K562 (cell line): ENCODE measurements at regions not wholly inside any gene's neighbourhood (a gene's known extent, or its start where the extent isn't known, plus 50 kb on each side); places are given as distances from the start of the nearest gene placed in this dataset.

ENCODE experiments used
- ATAC-seq: fragments of 200-7000 bp; cut with Tn5 transposase; 3 replicates; pipeline ENCODE4 v1.9.1; 2020; ENCODE audit warnings: moderate library complexity
- BruUV-seq: library from RNA; stranded (reverse); fragments of 400-500 nt; replicated peaks from 2 replicates; lab custom pipeline; 2021; lab: Mats Ljungman, UMichigan
- CTCF ChIA-PET: fragments of 300-600 bp; formaldehyde crosslinking; extraction: SDS; loops from one replicate; lab custom pipeline; 2021; ENCODE audit warnings: low intra/inter-chr PET ratio; lab: Yijun Ruan, JAX
- POLR2A ChIA-PET: fragments of 300-600, 350-650 bp; sonication (Branson Sonifier 250); formaldehyde crosslinking; extraction: SDS; loops from one replicate; lab custom pipeline; 2021; ENCODE audit warnings: antibody characterized with exemption, inconsistent platforms; lab: Yijun Ruan, JAX
- DNase-seq, 4 experiments: peaks; one replicate each; pipeline versions ENCODE4 v3.0.0 to v3.0.0-alpha.2; 2011 to 2018; ENCODE audit warnings: low spot score in 3 of 4, mixed read lengths in 3 of 4; ENCODE audit errors: extremely low read depth in 1 of 4
- FAIRE-seq: peaks from 2 replicates; lab custom pipeline; 2011; peaks lifted over from hg19 to GRCh38; lab: Jason Lieb, UNC
- H2AFZ ChIP-seq: 2 replicates; pipeline ENCODE4 v1.6.0; 2011; ENCODE audit warnings: low read depth, low read length, control low read depth, inconsistent platforms
- H3K27ac ChIP-seq: fragments of 200-600 bp; 3 replicates; pipeline ENCODE4 v1.8.0; 2011; ENCODE audit warnings: low read depth, mild to moderate bottlenecking, control low read depth, inconsistent platforms, low read length, moderate library complexity, mixed read lengths; ENCODE audit errors: extremely low read depth
- H3K27me3 ChIP-seq, 2 experiments: fragments of 300-600 bp in 1 of 2; 2 replicates in 1 of 2; 3 replicates in 1 of 2; pipeline versions ENCODE4 v1.6.0 to v1.8.0; 2011; ENCODE audit warnings: inconsistent platforms in 2 of 2, low read length in 2 of 2, mild to moderate bottlenecking in 1 of 2, mixed read lengths in 1 of 2, moderate library complexity in 1 of 2; ENCODE audit not compliant: control insufficient read depth in 2 of 2, insufficient read depth in 2 of 2
- H3K36me3 ChIP-seq: fragments of 300-600 bp; 3 replicates; pipeline ENCODE4 v1.8.0; 2011; ENCODE audit warnings: mild to moderate bottlenecking, low read length, inconsistent platforms; ENCODE audit not compliant: control insufficient read depth, insufficient read depth
- H3K4me1 ChIP-seq, 2 experiments: fragments of 200-600 bp in 1 of 2; replicated peaks in 1 of 2; 2 replicates in 1 of 2; 3 replicates in 1 of 2; pipeline versions ENCODE4 v1.5.1 to v1.8.0; 2011; ENCODE audit warnings: inconsistent platforms in 2 of 2, low read length in 2 of 2, mild to moderate bottlenecking in 1 of 2, mixed read lengths in 1 of 2, moderate library complexity in 1 of 2; ENCODE audit not compliant: control insufficient read depth in 2 of 2, insufficient read depth in 2 of 2
- H3K4me2 ChIP-seq: 2 replicates; pipeline ENCODE4 v1.6.1; 2011; ENCODE audit warnings: low read length, control low read depth, inconsistent platforms, mixed read lengths; ENCODE audit not compliant: insufficient read depth
- H3K4me3 ChIP-seq: fragments of 200-600 bp; sonication (generic), shearing (Covaris generic); 2 replicates; pipeline ENCODE4 v1.5.1; 2016; ENCODE audit warnings: control low read depth, inconsistent platforms
- H3K79me2 ChIP-seq: fragments of 200-600 bp; 3 replicates; pipeline ENCODE4 v1.8.0; 2011; ENCODE audit warnings: low read length, inconsistent platforms; ENCODE audit not compliant: control insufficient read depth, insufficient read depth
- H3K9ac ChIP-seq, 2 experiments: 2 replicates each; pipeline versions ENCODE4 v1.6.0 to v1.6.1; 2011; ENCODE audit warnings: low read depth in 2 of 2, low read length in 2 of 2, control low read depth in 1 of 2, inconsistent platforms in 1 of 2, mild to moderate bottlenecking in 1 of 2, mixed read lengths in 1 of 2; ENCODE audit not compliant: insufficient read depth in 1 of 2
- H3K9me1 ChIP-seq: one replicate; pipeline ENCODE4 v1.6.0; 2011; ENCODE audit warnings: inconsistent platforms, mild to moderate bottlenecking, low read length, moderate library complexity; ENCODE audit not compliant: control insufficient read depth, insufficient read depth
- H3K9me3 ChIP-seq: replicated peaks from 2 replicates; pipeline ENCODE4 v1.5.1; 2011; ENCODE audit warnings: low read depth, low read length, inconsistent platforms; ENCODE audit not compliant: control insufficient read depth, insufficient read depth
- H4K20me1 ChIP-seq: replicated peaks from 2 replicates; pipeline ENCODE4 v1.6.1; 2011; ENCODE audit warnings: low read length, inconsistent platforms, mixed read lengths; ENCODE audit not compliant: control insufficient read depth, insufficient read depth
- ARHGAP35 ChIP-seq: fragments of 450-650 bp; IDR thresholded peaks from 2 replicates; pipeline ENCODE4 v1.6.1; 2018; ENCODE audit not compliant: partially characterized antibody
- CTCFL ChIP-seq: IDR thresholded peaks from 2 replicates; pipeline ENCODE4 v1.6.1; 2011; ENCODE audit warnings: borderline replicate concordance, low read depth, mild to moderate bottlenecking, moderate library complexity, low read length; ENCODE audit not compliant: insufficient read depth, poor library complexity, severe bottlenecking
- ETV1 ChIP-seq: fragments of 450-650 bp; conservative IDR thresholded peaks from 2 replicates; pipeline ENCODE4 v1.6.1; 2016; ENCODE audit warnings: missing genetic modification characterization, control low read depth, low read depth, missing compliant biosample characterization
- HCFC1 ChIP-seq: IDR thresholded peaks from 2 replicates; pipeline ENCODE4 v1.6.1; 2012; ENCODE audit warnings: low read depth, low read length, improper control_type of control experiment
- HDAC1 ChIP-seq, 2 experiments: fragments of 450-650 bp; IDR thresholded peaks; 2 replicates each; pipeline ENCODE4 v1.6.1; 2016 to 2017; ENCODE audit warnings: inconsistent platforms in 1 of 2, mild to moderate bottlenecking in 1 of 2, moderate library complexity in 1 of 2
- HDAC2 ChIP-seq: fragments of 450-650 bp; IDR thresholded peaks from 2 replicates; pipeline ENCODE4 v1.6.1; 2016; ENCODE audit warnings: mild to moderate bottlenecking
- HOXB6 ChIP-seq: fragments of 250-450 bp; sonication (Bioruptor Pico); IDR thresholded peaks from 2 replicates; pipeline ENCODE4 v1.5.1; 2022; ENCODE audit warnings: mild to moderate bottlenecking, borderline replicate concordance
- KDM5B ChIP-seq: fragments of 200-600 bp; sonication (generic); IDR thresholded peaks from 2 replicates; pipeline ENCODE4 v1.6.1; 2012; ENCODE audit warnings: low read depth, mild to moderate bottlenecking, moderate library complexity, low read length, control low read depth, inconsistent platforms; ENCODE audit not compliant: insufficient replicate concordance
- PML ChIP-seq: IDR thresholded peaks from 2 replicates; pipeline ENCODE4 v1.6.1; 2012; ENCODE audit warnings: low read length, inconsistent platforms
- PYGO2 ChIP-seq: fragments of 450-650 bp; IDR thresholded peaks from 2 replicates; pipeline ENCODE4 v1.6.1; 2016; ENCODE audit warnings: mild to moderate bottlenecking, missing genetic modification characterization, moderate library complexity, missing compliant biosample characterization
- RBM25 ChIP-seq: fragments of 200-400 bp; formaldehyde crosslinking; IDR thresholded peaks from 2 replicates; pipeline ENCODE4 v1.6.1; 2018; ENCODE audit warnings: low read length, low read depth, moderate library complexity; ENCODE audit not compliant: severe bottlenecking
- TCF7L2 ChIP-seq: fragments of 150-350 bp; IDR thresholded peaks from 2 replicates; pipeline ENCODE4 v1.6.1; 2016; ENCODE audit warnings: low read depth, mild to moderate bottlenecking, low read length, moderate library complexity
- TEAD2 ChIP-seq: fragments of 450-650 bp; IDR thresholded peaks from 2 replicates; pipeline ENCODE4 v1.6.1; 2016; ENCODE audit warnings: missing genetic modification characterization, control low read depth, missing compliant biosample characterization
- ZBTB33 ChIP-seq: sonication (generic); formaldehyde crosslinking; IDR thresholded peaks from 2 replicates; pipeline ENCODE4 v1.8.1; 2023; ENCODE audit warnings: mild to moderate bottlenecking, missing genetic modification reagents
- ZNF253 ChIP-seq: fragments of 250-450 bp; sonication (Bioruptor Pico); conservative IDR thresholded peaks from 2 replicates; pipeline ENCODE4 v1.6.1; 2021; ENCODE audit warnings: mild to moderate bottlenecking
- ZNF277 ChIP-seq: fragments of 250-450 bp; sonication (Bioruptor Pico); IDR thresholded peaks from 2 replicates; pipeline ENCODE4 v1.8.0; 2022; ENCODE audit warnings: inconsistent platforms, mild to moderate bottlenecking, moderate library complexity, borderline replicate concordance
- ZNF551 ChIP-seq: fragments of 250-450 bp; sonication (Bioruptor Pico); IDR thresholded peaks from 2 replicates; pipeline ENCODE4 v1.5.0; 2021; ENCODE audit warnings: mild to moderate bottlenecking, moderate library complexity
- ZNF780A ChIP-seq: fragments of 250-450 bp; sonication (Bioruptor Pico); IDR thresholded peaks from 2 replicates; pipeline ENCODE4 v1.5.0; 2021; ENCODE audit warnings: mild to moderate bottlenecking
- in situ Hi-C: fragments of 300-500 bp; cut with MboI; formaldehyde crosslinking; loops from 4 replicates; pipeline ENCODE4 v1.15.0; 2018; ENCODE audit warnings: inconsistent platforms, mixed read lengths
- intact Hi-C: fragments of 100-400 bp; cut with micrococcal nuclease; formaldehyde crosslinking; loops from 2 replicates; pipeline ENCODE4 v1.14.2; 2022

GRCh38 chr7:31432176-31432575 lies 81.7 kb upstream of the ITPRID1 start:
- no peaks in the 10 kb centered on the region for H3K79me2 ChIP-seq
- DNase-seq (no peak), FAIRE-seq (no peak), ATAC-seq (no peak)
- POLR2A ChIA-PET, result no interaction called here
- H3K27me3 ChIP-seq, result peaks cover 0 to 5% of the 10 kb centered on the region in 2 experiments; a peak in 1 of 5 replicates
- no peak overlapping the region for H3K4me2 ChIP-seq
- BruUV-seq, result no TSS peak
- no peak overlapping the region for H3K4me3 ChIP-seq
- H3K36me3 ChIP-seq, result no peaks in the 10 kb centered on the region
- H3K9me1 ChIP-seq, result no peaks in the 10 kb centered on the region
- H4K20me1 ChIP-seq, result no peaks in the 10 kb centered on the region
- H3K27ac ChIP-seq, result no peak overlapping the region
- CTCF ChIA-PET, result no interaction called here
- no peak for TF ChIP-seq ETV1 (tag)
- TF ChIP-seq RBM25, result no peak
- no peak for TF ChIP-seq ZNF277 (CRISPR knock-in tag)
- no peak for TF ChIP-seq KDM5B
- no peak for TF ChIP-seq CTCFL
- no peak for TF ChIP-seq TEAD2 (tag)
- TF ChIP-seq ZNF253 (CRISPR knock-in tag), result no peak
- no peak for TF ChIP-seq PYGO2
- no peak for TF ChIP-seq HCFC1
- TF ChIP-seq PML, result no peak
- TF ChIP-seq ZNF551 (CRISPR knock-in tag), result no peak
- no peak for TF ChIP-seq HDAC1 (IDR thresholded peaks at IDR 0.05)
- TF ChIP-seq TCF7L2, result no peak
- TF ChIP-seq ZNF780A (CRISPR knock-in tag), result no peak
- TF ChIP-seq HDAC2, result no peak
- no peak for TF ChIP-seq HOXB6 (CRISPR knock-in tag)
- TF ChIP-seq ZBTB33 (CRISPR knock-in tag), result no peak
- TF ChIP-seq ARHGAP35, result no peak
- no peak overlapping the region for H2AFZ ChIP-seq
- H3K4me1 ChIP-seq, result no peaks in the 10 kb centered on the region
- H3K9ac ChIP-seq, result no peak overlapping the region
- no peaks in the 10 kb centered on the region for H3K9me3 ChIP-seq
- intact Hi-C loops (no loop called here), in situ Hi-C loops (no loop called here)
